HFF-Myc (cell line): ENCODE measurements at regions not wholly inside any gene's neighbourhood (a gene's known extent, or its start where the extent isn't known, plus 50 kb on each side); places are given as distances from the start of the nearest gene placed in this dataset.

ENCODE experiments used
- DNase-seq: peaks from one replicate; pipeline ENCODE4 v3.0.0-alpha.2; 2011; ENCODE audit warnings: low read depth; ENCODE audit errors: extremely low read depth
- H3K4me3 ChIP-seq: replicated peaks from 2 replicates; pipeline ENCODE4 v1.5.1; 2011; ENCODE audit warnings: low read depth, mild to moderate bottlenecking, control low read depth, low read length
- CTCF ChIP-seq: IDR thresholded peaks from 2 replicates; pipeline ENCODE4 v1.5.1; 2012; ENCODE audit warnings: mild to moderate bottlenecking, low read depth, low read length, control low read depth; ENCODE audit errors: missing control alignments

- DNase-seq, result no peak
- no peak overlapping the region for H3K4me3 ChIP-seq
- TF ChIP-seq CTCF, result peak; percentile 12
Measured at GRCh38 chr20:62578294-62578897, 63.9 kb upstream of the SLCO4A1 start.

GRCh38 chr20:62580052-62580451, 62.3 kb upstream of the SLCO4A1 start:
- no peak for DNase-seq
- H3K4me3 ChIP-seq, result no peak overlapping the region
- no peak for TF ChIP-seq CTCF

GRCh38 chr20:62580733-62581132, 61.6 kb upstream of the SLCO4A1 start:
- TF ChIP-seq CTCF, result no peak
- no peak overlapping the region for H3K4me3 ChIP-seq
- no peak for DNase-seq

- no peak for TF ChIP-seq CTCF
Measured at GRCh38 chr20:62581308-62581707, 61.0 kb upstream of the SLCO4A1 start.

GRCh38 chr20:62581806-62582205, 60.5 kb upstream of the SLCO4A1 start:
- DNase-seq, result no peak
- no peak for TF ChIP-seq CTCF
- no peak overlapping the region for H3K4me3 ChIP-seq

More at GRCh38 chr20:62581308-62581707, 61.0 kb upstream of the SLCO4A1 start:
- no peak overlapping the region for H3K4me3 ChIP-seq
- DNase-seq, result no peak

- no peak for DNase-seq
- no peak overlapping the region for H3K4me3 ChIP-seq
- no peak for TF ChIP-seq CTCF
Measured at GRCh38 chr20:62583424-62583920, 58.8 kb upstream of the SLCO4A1 start.

GRCh38 chr20:62584671-62585460, 57.4 kb upstream of the SLCO4A1 start:
- DNase-seq, result no peak
- no peak overlapping the region for H3K4me3 ChIP-seq
- no peak for TF ChIP-seq CTCF
